Keratinocyte (primary cell): ENCODE measurements at regions not wholly inside any gene's neighbourhood (a gene's known extent, or its start where the extent isn't known, plus 50 kb on each side); places are given as distances from the start of the nearest gene placed in this dataset.

Experiments used
- EZH2 ChIP-seq: IDR thresholded peaks from one replicate; pipeline ENCODE4 v1.6.1; 2012; ENCODE audit warnings: inconsistent platforms, mild to moderate bottlenecking, low read length, moderate library complexity
- TF ChIP-seq, protein P1 (sequence below), 3 experiments: IDR thresholded peaks in 1 of 3; conservative IDR thresholded peaks in 1 of 3; optimal IDR thresholded peaks in 1 of 3; 2 replicates in 2 of 3; 3 replicates in 1 of 3; pipeline versions ENCODE3 to v1.5.1; 2011; ENCODE audit warnings: low read length in 3 of 3, mild to moderate bottlenecking in 3 of 3, moderate library complexity in 2 of 3, control low read depth in 1 of 3, inconsistent platforms in 1 of 3; ENCODE audit not compliant: insufficient read depth in 2 of 3; ENCODE audit errors: extremely low read depth in 1 of 3

DNA sequence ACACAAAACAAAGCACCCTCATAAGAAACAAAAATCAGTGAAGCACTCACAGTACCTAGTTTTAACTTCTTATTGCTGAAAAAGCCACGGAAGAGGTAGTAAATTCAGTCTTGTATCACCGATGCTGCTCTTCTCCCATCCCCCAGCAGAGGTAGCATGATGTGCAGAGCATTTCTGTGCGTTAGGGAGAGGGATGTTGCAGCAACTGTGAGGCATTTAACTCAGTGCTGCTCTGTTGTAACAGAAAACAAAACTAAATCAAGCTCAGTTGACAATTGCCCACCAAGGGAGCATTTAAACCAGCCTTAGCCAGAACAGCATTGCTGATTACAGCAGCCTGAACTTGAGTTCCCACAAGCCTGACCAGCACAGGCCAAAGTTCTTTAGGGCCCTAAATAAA, 1279.7 kb upstream of the ADGRL3 start:
- TF ChIP-seq, protein P1, sequence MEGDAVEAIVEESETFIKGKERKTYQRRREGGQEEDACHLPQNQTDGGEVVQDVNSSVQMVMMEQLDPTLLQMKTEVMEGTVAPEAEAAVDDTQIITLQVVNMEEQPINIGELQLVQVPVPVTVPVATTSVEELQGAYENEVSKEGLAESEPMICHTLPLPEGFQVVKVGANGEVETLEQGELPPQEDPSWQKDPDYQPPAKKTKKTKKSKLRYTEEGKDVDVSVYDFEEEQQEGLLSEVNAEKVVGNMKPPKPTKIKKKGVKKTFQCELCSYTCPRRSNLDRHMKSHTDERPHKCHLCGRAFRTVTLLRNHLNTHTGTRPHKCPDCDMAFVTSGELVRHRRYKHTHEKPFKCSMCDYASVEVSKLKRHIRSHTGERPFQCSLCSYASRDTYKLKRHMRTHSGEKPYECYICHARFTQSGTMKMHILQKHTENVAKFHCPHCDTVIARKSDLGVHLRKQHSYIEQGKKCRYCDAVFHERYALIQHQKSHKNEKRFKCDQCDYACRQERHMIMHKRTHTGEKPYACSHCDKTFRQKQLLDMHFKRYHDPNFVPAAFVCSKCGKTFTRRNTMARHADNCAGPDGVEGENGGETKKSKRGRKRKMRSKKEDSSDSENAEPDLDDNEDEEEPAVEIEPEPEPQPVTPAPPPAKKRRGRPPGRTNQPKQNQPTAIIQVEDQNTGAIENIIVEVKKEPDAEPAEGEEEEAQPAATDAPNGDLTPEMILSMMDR (optimal IDR thresholded peaks at IDR 0.05 in 1 of 3, IDR thresholded peaks at IDR 0.05 in 1 of 3, conservative IDR thresholded peaks at IDR 0.05 in 1 of 3; ENCODE audit: extremely low read depth in 1 of 3, insufficient read depth in 2 of 3, low read length in 3 of 3), result no peak
- no peak for TF ChIP-seq EZH2
